Lung (tissue), 11 donors: ENCODE measurements at regions not wholly inside any gene's neighbourhood (a gene's known extent, or its start where the extent isn't known, plus 50 kb on each side); places are given as distances from the start of the nearest gene placed in this dataset.

ENCODE experiments used
- ATAC-seq: fragments of 200-7000 bp; cut with Tn5 transposase; one replicate; pipeline ENCODE4 v1.9.1; 2020; ENCODE audit warnings: moderate number of reproducible peaks; ENCODE audit not compliant: insufficient read depth, low FRiP score
- DNase-seq, 3 donors: peaks; one replicate each; pipeline ENCODE4 v3.0.0-alpha.2; 2013 to 2017
- H3K27ac ChIP-seq, 2 donors: one replicate each; pipeline ENCODE4 v1.5.1; 2013; ENCODE audit warnings: mild to moderate bottlenecking in 2 of 2, moderate library complexity in 2 of 2, control low read depth in 1 of 2, inconsistent platforms in 1 of 2, low read depth in 1 of 2, low read length in 1 of 2
- H3K27me3 ChIP-seq, 3 donors: one replicate each; pipeline ENCODE4 v1.5.1; 2013; ENCODE audit warnings: low read length in 2 of 3; ENCODE audit not compliant: control insufficient read depth in 3 of 3, insufficient read depth in 3 of 3
- H3K36me3 ChIP-seq, 4 donors: one replicate each; pipeline ENCODE4 v1.5.1; 2013; ENCODE audit warnings: low read length in 4 of 4, mild to moderate bottlenecking in 1 of 4, moderate library complexity in 1 of 4; ENCODE audit not compliant: control insufficient read depth in 4 of 4, insufficient read depth in 4 of 4
- H3K4me1 ChIP-seq, 5 donors: one replicate each; pipeline ENCODE4 v1.5.1; 2013; ENCODE audit warnings: low read length in 5 of 5, mild to moderate bottlenecking in 2 of 5, moderate library complexity in 1 of 5; ENCODE audit not compliant: control insufficient read depth in 5 of 5, insufficient read depth in 5 of 5
- H3K4me3 ChIP-seq: one replicate; pipeline ENCODE4 v1.5.1; 2013; ENCODE audit warnings: mild to moderate bottlenecking, control low read depth, moderate library complexity
- H3K9ac ChIP-seq, 2 donors: one replicate each; pipeline ENCODE4 v1.5.1; 2013; ENCODE audit warnings: low read length in 2 of 2, control low read depth in 1 of 2; ENCODE audit not compliant: insufficient read depth in 1 of 2
- H3K9me3 ChIP-seq, 4 donors: one replicate each; pipeline ENCODE4 v1.5.1; 2013; ENCODE audit warnings: low read length in 3 of 4, mild to moderate bottlenecking in 1 of 4, moderate library complexity in 1 of 4; ENCODE audit not compliant: control insufficient read depth in 4 of 4, insufficient read depth in 3 of 4
- CTCF ChIP-seq: IDR thresholded peaks from 2 replicates; pipeline ENCODE4 v1.5.1; 2012; ENCODE audit warnings: mild to moderate bottlenecking; ENCODE audit errors: control extremely low read depth, extremely low read depth
- WGBS, 2 donors: extraction: QIAGEN DNeasy Blood & Tissue Kit; methylation state at CpG; one replicate each; pipeline ENCODE4 v1.1.7; 2013; 5-methylcytosine and 5-hydroxymethylcytosine counted together
- donor health status: control.
- donor health status: control.
- donor health status: Bipolar disorder and iron deficiency.
- donor health status: healthy.
- donor health status: DM: yes; HTN: yes; CAD: no.

GRCh38 chr1:116460261-116460660, 87.2 kb downstream of the ATP1A1 start:
- no peak for ATAC-seq
- no peak for TF ChIP-seq CTCF

GRCh38 chr1:116460783-116461376, 87.8 kb downstream of the ATP1A1 start:
- no peak overlapping the region for H3K9ac ChIP-seq
- H3K36me3 ChIP-seq = no peaks in the 10 kb centered on the region
- TF ChIP-seq CTCF = no peak
- peaks cover 0 to 6% (median 0%) of the 10 kb centered on the region in 5 donors for H3K4me1 ChIP-seq
- DNase-seq = no peak
- 84 to 91% methylated on average over 5 of the region's 5 CpGs for WGBS, 2 donors
- no peaks in the 10 kb centered on the region for H3K9me3 ChIP-seq
- H3K27ac ChIP-seq = no peak overlapping the region
- ATAC-seq = no peak
- no peak overlapping the region for H3K4me3 ChIP-seq
- H3K27me3 ChIP-seq = no peaks in the 10 kb centered on the region

More at GRCh38 chr1:116460261-116460660, 87.2 kb downstream of the ATP1A1 start:
- Histone ChIP-seq H3K4me1 (peaks cover 0 to 6% (median 0%) of the 10 kb centered on the region in 5 donors), H3K9ac (no peak overlapping the region), H3K4me3 (no peak overlapping the region), H3K27ac (no peak overlapping the region), H3K36me3 (no peaks in the 10 kb centered on the region), H3K27me3 (no peaks in the 10 kb centered on the region), H3K9me3 (no peaks in the 10 kb centered on the region)
- no peak for DNase-seq
- 40 to 69% methylated on average over 1 of the region's 1 CpG for WGBS, 2 donors

- no peak for TF ChIP-seq CTCF
- Histone ChIP-seq H3K4me3 (no peak overlapping the region), H3K27me3 (no peaks in the 10 kb centered on the region), H3K4me1 (peaks cover 0 to 11% (median 0%) of the 10 kb centered on the region in 5 donors), H3K36me3 (no peaks in the 10 kb centered on the region), H3K9me3 (no peaks in the 10 kb centered on the region), H3K27ac (no peak overlapping the region), H3K9ac (no peak overlapping the region)
- WGBS, 2 donors = 94 to 97% methylated on average over 5 of the region's 5 CpGs
- no peak for DNase-seq
- ATAC-seq = no peak
These were observed 88.7 kb downstream of the ATP1A1 start for GRCh38 chr1:116461723-116462122.

- H3K27me3 ChIP-seq = no peaks in the 10 kb centered on the region
- no peak for TF ChIP-seq CTCF
- H3K9me3 ChIP-seq = no peaks in the 10 kb centered on the region
- H3K9ac ChIP-seq = no peak overlapping the region
- peaks cover 0 to 11% (median 0%) of the 10 kb centered on the region in 5 donors for H3K4me1 ChIP-seq
- DNase-seq = no peak
- no peak overlapping the region for H3K4me3 ChIP-seq
- H3K36me3 ChIP-seq = no peaks in the 10 kb centered on the region
- H3K27ac ChIP-seq = no peak overlapping the region
- WGBS, 2 donors = 81 to 89% methylated on average over 4 of the region's 4 CpGs
- no peak for ATAC-seq
These were observed 89.7 kb downstream of the ATP1A1 start for GRCh38 chr1:116462722-116463121.
